Upper lobe of left lung (tissue), 4 donors: ENCODE measurements at regions not wholly inside any gene's neighbourhood (a gene's known extent, or its start where the extent isn't known, plus 50 kb on each side); places are given as distances from the start of the nearest gene placed in this dataset.

Experiments
- CTCF ChIP-seq, 6 experiments: fragments of 450-650 bp in 4 of 6; fragments of 200-600 bp in 2 of 6; sonication (generic) in 2 of 6; IDR thresholded peaks; one replicate each; pipeline ENCODE4 v1.5.1; 2016 to 2019; ENCODE audit warnings: antibody characterized with exemption in 6 of 6
- POLR2A ChIP-seq, 4 donors: fragments of 450-650 bp; IDR thresholded peaks; one replicate each; pipeline ENCODE4 v1.5.1; 2016 to 2017; ENCODE audit warnings: antibody characterized with exemption in 4 of 4, mild to moderate bottlenecking in 2 of 4

DNA sequence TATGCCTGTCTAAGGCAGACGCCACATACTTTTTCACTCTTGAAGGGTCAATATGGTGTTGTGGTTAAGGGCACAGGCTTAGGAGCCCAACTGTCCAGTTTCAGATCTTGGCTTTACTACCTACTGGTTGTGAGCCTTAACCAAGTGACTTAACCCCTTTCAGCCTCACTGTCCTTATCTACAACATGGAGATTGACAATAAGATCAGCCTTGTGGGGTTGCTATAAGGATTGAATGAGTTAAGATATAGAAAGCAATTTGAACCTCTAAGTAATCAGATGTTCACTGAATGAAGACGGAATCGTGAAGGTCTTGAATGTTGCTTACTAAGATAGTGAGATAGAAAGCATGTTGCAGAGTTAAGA is 121.3 kb upstream of the JUN start:
- TF ChIP-seq POLR2A (IDR thresholded peaks at IDR 0.05) (no peak), CTCF (IDR thresholded peaks at IDR 0.05) (no peak)
